Erythroblast (primary cell): ENCODE measurements at regions not wholly inside any gene's neighbourhood (a gene's known extent, or its start where the extent isn't known, plus 50 kb on each side); places are given as distances from the start of the nearest gene placed in this dataset.
"Not testable (repeated sequence)": the region's sequence is repeated elsewhere in the genome, so short reads cannot be mapped to it uniquely, and the experiment has no call there.

Source experiments
- GATA1 ChIP-seq: IDR thresholded peaks from 2 replicates; pipeline ENCODE4 v1.6.1; 2011; ENCODE audit warnings: low read depth, mild to moderate bottlenecking, control low read depth, low read length, moderate library complexity
- POLR2A ChIP-seq: IDR thresholded peaks from 2 replicates; pipeline ENCODE4 v1.6.1; 2011; ENCODE audit warnings: mild to moderate bottlenecking, low read length

DNA sequence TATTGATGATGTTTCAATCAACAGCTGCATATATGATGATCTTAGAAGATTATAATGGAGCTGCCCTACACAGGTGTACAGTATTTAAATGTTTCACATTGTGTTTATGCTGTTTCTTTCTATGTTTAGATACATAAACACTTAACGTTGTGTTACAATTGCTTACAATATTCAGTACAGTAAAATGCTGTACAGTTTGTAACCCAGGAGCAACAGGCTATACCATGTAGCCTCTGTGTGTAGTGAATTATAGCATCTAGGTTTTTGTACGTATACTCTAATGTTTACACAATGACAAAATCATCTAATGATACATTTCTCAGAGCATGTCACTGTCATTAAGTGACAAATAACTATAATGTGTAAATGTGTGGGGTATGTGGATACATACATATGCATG lies 80.5 kb upstream of the CPEB2 start:
- TF ChIP-seq POLR2A, GATA1: not testable (repeated sequence)
